Activated CD8-positive, alpha-beta memory T cell treated with anti-CD3 and anti-CD28 coated beads, Interleukin-2, amount 10 ng/mL, durations not matched to agents 7 days and 5 days (primary cell): ENCODE measurements at regions not wholly inside any gene's neighbourhood (a gene's known extent, or its start where the extent isn't known, plus 50 kb on each side); places are given as distances from the start of the nearest gene placed in this dataset.

ENCODE experiments used
- ATAC-seq: fragments of 150-1000 bp; cut with Tn5 transposase; one replicate; pipeline ENCODE4 v1.10.0; 2021; ENCODE audit warnings: moderate library complexity
- CTCF ChIA-PET: fragments of 350-600 bp; sonication (Branson Sonifier 250); formaldehyde crosslinking; loops from one replicate; lab custom pipeline; 2021; ENCODE audit warnings: antibody characterized with exemption; lab: Charles Lee
- DNase-seq: peaks from one replicate; pipeline ENCODE4 v3.0.0-alpha.2; 2020
- H3K27ac Mint-ChIP-seq: one replicate; pipeline ENCODE4 v1.8.0; 2021; ENCODE audit warnings: mild to moderate bottlenecking, mixed read lengths
- H3K27me3 Mint-ChIP-seq: one replicate; pipeline ENCODE4 v1.8.0; 2021; ENCODE audit warnings: mixed read lengths
- H3K36me3 Mint-ChIP-seq: one replicate; pipeline ENCODE4 v1.8.0; 2021; ENCODE audit warnings: mild to moderate bottlenecking, mixed read lengths
- H3K4me1 Mint-ChIP-seq: one replicate; pipeline ENCODE4 v1.8.0; 2021; ENCODE audit warnings: mixed read lengths
- H3K4me3 Mint-ChIP-seq: one replicate; pipeline ENCODE4 v1.8.0; 2021; ENCODE audit warnings: mild to moderate bottlenecking, moderate library complexity, mixed read lengths
- H3K9me3 Mint-ChIP-seq: one replicate; pipeline ENCODE4 v1.8.0; 2022; ENCODE audit warnings: low read depth, mixed read lengths

GRCh38 chr15:37518436-37518835 lies 416.0 kb upstream of the TMCO5A start:
- H3K4me3 Mint-ChIP-seq: no peak overlapping the region
- peaks cover 2% of the 10 kb centered on the region for H3K9me3 Mint-ChIP-seq
- DNase-seq (no peak), ATAC-seq (no peak)
- no peaks in the 10 kb centered on the region for H3K4me1 Mint-ChIP-seq
- H3K27ac Mint-ChIP-seq: no peak overlapping the region
- no peaks in the 10 kb centered on the region for H3K27me3 Mint-ChIP-seq
- no peaks in the 10 kb centered on the region for H3K36me3 Mint-ChIP-seq
- CTCF ChIA-PET: no interaction called here

GRCh38 chr15:37520026-37520425 lies 414.4 kb upstream of the TMCO5A start:
- no peaks in the 10 kb centered on the region for H3K4me1 Mint-ChIP-seq
- DNase-seq (no peak), ATAC-seq (no peak)
- peaks cover 6% of the 10 kb centered on the region for H3K9me3 Mint-ChIP-seq
- H3K27ac Mint-ChIP-seq: no peak overlapping the region
- CTCF ChIA-PET: no interaction called here
- no peak overlapping the region for H3K4me3 Mint-ChIP-seq
- no peaks in the 10 kb centered on the region for H3K36me3 Mint-ChIP-seq
- H3K27me3 Mint-ChIP-seq: no peaks in the 10 kb centered on the region

GRCh38 chr15:37520882-37521281 lies 413.6 kb upstream of the TMCO5A start:
- Mint-ChIP-seq H3K4me3 (no peak overlapping the region), H3K27me3 (no peaks in the 10 kb centered on the region), H3K36me3 (no peaks in the 10 kb centered on the region), H3K4me1 (no peaks in the 10 kb centered on the region), H3K27ac (no peak overlapping the region), H3K9me3 (peaks cover 6% of the 10 kb centered on the region)
- ATAC-seq (no peak), DNase-seq (no peak)
- CTCF ChIA-PET: no interaction called here

- Mint-ChIP-seq H3K4me1 (no peaks in the 10 kb centered on the region), H3K27me3 (no peaks in the 10 kb centered on the region), H3K36me3 (no peaks in the 10 kb centered on the region), H3K4me3 (no peak overlapping the region), H3K27ac (no peak overlapping the region), H3K9me3 (peaks cover 6% of the 10 kb centered on the region)
- CTCF ChIA-PET: no interaction called here
- DNase-seq (no peak), ATAC-seq (no peak)
Observed at GRCh38 chr15:37524601-37525000, 409.8 kb upstream of the TMCO5A start.

GRCh38 chr15:37528432-37528831 lies 406.0 kb upstream of the TMCO5A start:
- ATAC-seq: no peak
- H3K36me3 Mint-ChIP-seq: no peaks in the 10 kb centered on the region
- DNase-seq: no peak
- H3K27me3 Mint-ChIP-seq: no peaks in the 10 kb centered on the region
- peaks cover 7% of the 10 kb centered on the region for H3K9me3 Mint-ChIP-seq
- CTCF ChIA-PET: no interaction called here
- H3K4me3 Mint-ChIP-seq: no peak overlapping the region
- H3K4me1 Mint-ChIP-seq: no peaks in the 10 kb centered on the region
- no peak overlapping the region for H3K27ac Mint-ChIP-seq

DNA sequence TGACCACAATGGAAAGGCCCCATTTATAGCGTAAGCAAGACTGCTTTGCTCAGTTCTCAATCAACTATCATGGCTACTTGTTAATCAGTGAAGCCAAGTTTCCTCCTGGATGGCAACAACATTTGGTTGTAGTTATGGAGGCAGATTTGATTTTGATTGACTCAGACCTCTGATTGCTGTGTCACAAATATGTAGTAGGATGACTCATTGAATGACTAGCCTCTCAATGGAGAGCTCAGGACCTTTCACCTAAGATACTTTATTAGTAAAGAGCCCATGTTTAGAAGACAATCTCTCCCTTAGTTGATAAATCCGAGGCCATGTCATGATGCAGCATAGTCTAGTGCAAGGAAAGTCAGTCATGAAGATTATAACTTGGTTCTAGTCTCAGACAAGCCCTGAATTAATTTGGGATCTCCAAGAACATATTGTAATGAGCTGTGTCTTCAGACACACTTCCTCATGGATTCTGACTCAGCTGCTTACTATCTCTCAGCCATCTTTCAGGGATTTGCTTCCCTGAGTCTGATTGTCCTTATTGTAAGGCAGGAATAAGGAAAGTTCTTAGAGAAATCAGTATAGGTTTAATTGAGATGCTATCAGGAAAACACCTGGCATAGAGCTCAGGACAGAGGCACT lies 397.4 kb upstream of the TMCO5A start:
- Mint-ChIP-seq H3K4me1 (no peaks in the 10 kb centered on the region), H3K4me3 (no peak overlapping the region), H3K36me3 (no peaks in the 10 kb centered on the region), H3K9me3 (peaks cover 9% of the 10 kb centered on the region), H3K27me3 (no peaks in the 10 kb centered on the region), H3K27ac (no peak overlapping the region)
- CTCF ChIA-PET: no interaction called here
- DNase-seq (no peak), ATAC-seq (no peak)

DNA sequence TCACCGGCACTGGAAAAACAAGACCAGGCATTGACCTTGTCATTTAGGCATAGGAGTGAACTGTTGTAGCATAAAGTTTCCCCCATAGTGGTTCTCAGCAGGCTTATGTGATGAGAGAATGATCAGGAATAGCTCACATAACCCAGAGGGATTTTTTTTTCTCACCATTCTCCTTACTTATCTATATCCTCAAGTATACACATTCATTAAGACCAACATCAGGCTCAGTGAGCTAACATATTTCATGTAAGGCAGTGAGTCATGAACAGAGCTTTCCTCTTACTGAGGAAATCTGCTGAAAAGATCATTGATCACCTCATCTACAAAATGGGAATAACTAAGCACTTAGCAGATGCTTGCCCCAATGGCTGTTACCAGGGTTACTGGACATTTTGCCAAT lies 396.6 kb upstream of the TMCO5A start:
- Mint-ChIP-seq H3K27ac (no peak overlapping the region), H3K4me3 (no peak overlapping the region), H3K9me3 (peaks cover 9% of the 10 kb centered on the region), H3K36me3 (no peaks in the 10 kb centered on the region), H3K27me3 (no peaks in the 10 kb centered on the region), H3K4me1 (no peaks in the 10 kb centered on the region)
- DNase-seq: no peak
- CTCF ChIA-PET: no interaction called here
- no peak for ATAC-seq

DNA sequence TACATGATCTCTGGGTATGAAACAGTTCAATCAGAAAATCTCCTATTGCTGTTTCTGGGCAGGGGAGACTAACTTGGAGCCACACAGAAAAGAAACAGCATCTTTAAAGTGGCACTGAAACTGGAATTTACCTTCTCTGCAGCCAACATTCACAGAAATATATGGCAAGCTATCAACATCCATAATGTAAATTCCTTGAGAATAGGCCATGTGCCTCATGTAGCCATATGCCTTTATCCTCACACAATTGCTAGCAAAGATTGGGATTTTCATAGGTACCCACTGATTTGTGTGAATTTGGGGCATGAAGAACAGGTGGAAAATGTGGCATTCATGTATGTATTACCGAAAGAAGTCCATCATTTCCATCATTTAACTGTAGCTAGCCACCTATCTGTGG lies 386.3 kb upstream of the TMCO5A start:
- no peaks in the 10 kb centered on the region for H3K9me3 Mint-ChIP-seq
- no peaks in the 10 kb centered on the region for H3K36me3 Mint-ChIP-seq
- no peaks in the 10 kb centered on the region for H3K27me3 Mint-ChIP-seq
- H3K4me1 Mint-ChIP-seq: no peaks in the 10 kb centered on the region
- DNase-seq (no peak), ATAC-seq (no peak)
- no peak overlapping the region for H3K4me3 Mint-ChIP-seq
- H3K27ac Mint-ChIP-seq: no peak overlapping the region
- CTCF ChIA-PET: no interaction called here

GRCh38 chr15:37550360-37551024 lies 383.9 kb upstream of the TMCO5A start:
- Mint-ChIP-seq H3K27me3 (no peaks in the 10 kb centered on the region), H3K36me3 (no peaks in the 10 kb centered on the region), H3K27ac (no peak overlapping the region), H3K4me1 (no peaks in the 10 kb centered on the region), H3K9me3 (peaks cover 5% of the 10 kb centered on the region), H3K4me3 (no peak overlapping the region)
- ATAC-seq (no peak), DNase-seq (no peak)
- CTCF ChIA-PET: no interaction called here

DNA sequence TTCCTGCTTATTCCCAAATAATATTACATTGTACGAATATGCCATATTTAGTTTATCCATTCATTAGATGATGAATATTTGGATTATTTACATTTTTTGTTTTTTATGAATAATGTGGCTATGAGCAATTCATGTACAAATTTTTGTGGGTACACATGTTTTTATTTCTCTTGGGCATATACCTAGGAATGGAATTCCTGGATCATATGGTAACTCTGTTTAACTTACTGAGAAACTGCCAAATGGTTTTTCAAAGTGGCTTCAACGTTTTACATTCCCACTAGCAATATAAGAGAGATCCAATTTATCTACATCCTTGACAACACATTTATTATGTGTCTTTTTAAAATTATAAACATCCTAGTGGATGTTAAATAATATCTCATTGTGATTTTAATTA lies 362.0 kb upstream of the TMCO5A start:
- no peak for DNase-seq
- H3K4me1 Mint-ChIP-seq: no peaks in the 10 kb centered on the region
- H3K9me3 Mint-ChIP-seq: no peaks in the 10 kb centered on the region
- no peak for ATAC-seq
- CTCF ChIA-PET: no interaction called here
- no peaks in the 10 kb centered on the region for H3K27me3 Mint-ChIP-seq
- H3K27ac Mint-ChIP-seq: no peak overlapping the region
- H3K4me3 Mint-ChIP-seq: no peak overlapping the region
- no peaks in the 10 kb centered on the region for H3K36me3 Mint-ChIP-seq

- no peak for DNase-seq
- Mint-ChIP-seq H3K27ac (no peak overlapping the region), H3K4me1 (no peaks in the 10 kb centered on the region), H3K9me3 (no peaks in the 10 kb centered on the region), H3K4me3 (no peak overlapping the region), H3K36me3 (no peaks in the 10 kb centered on the region), H3K27me3 (no peaks in the 10 kb centered on the region)
- CTCF ChIA-PET: no interaction called here
- no peak for ATAC-seq
Observed at GRCh38 chr15:37574985-37575384, 359.5 kb upstream of the TMCO5A start.

DNA sequence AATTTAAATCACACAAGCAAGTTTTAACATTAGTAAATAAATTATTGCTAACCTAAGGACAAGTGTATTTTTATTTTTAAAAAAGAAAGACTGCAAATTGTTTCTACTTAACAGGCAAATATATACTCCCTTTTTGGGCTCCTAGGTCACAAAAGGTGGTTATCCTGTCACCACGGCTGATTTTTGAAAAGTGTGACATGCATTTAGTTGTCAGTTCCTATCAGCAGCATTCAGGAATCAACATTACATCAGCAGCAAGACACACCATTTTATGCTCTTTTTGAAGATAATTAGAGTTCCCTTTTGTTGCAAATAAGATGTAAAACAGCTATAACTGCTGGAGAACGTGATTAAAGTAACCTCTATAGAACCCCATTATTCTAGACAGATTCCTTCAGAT lies 357.5 kb upstream of the TMCO5A start:
- no peaks in the 10 kb centered on the region for H3K9me3 Mint-ChIP-seq
- no peak overlapping the region for H3K4me3 Mint-ChIP-seq
- no peaks in the 10 kb centered on the region for H3K27me3 Mint-ChIP-seq
- no peaks in the 10 kb centered on the region for H3K4me1 Mint-ChIP-seq
- DNase-seq: no peak
- H3K27ac Mint-ChIP-seq: no peak overlapping the region
- no peaks in the 10 kb centered on the region for H3K36me3 Mint-ChIP-seq
- no peak for ATAC-seq
- CTCF ChIA-PET: no interaction called here

DNA sequence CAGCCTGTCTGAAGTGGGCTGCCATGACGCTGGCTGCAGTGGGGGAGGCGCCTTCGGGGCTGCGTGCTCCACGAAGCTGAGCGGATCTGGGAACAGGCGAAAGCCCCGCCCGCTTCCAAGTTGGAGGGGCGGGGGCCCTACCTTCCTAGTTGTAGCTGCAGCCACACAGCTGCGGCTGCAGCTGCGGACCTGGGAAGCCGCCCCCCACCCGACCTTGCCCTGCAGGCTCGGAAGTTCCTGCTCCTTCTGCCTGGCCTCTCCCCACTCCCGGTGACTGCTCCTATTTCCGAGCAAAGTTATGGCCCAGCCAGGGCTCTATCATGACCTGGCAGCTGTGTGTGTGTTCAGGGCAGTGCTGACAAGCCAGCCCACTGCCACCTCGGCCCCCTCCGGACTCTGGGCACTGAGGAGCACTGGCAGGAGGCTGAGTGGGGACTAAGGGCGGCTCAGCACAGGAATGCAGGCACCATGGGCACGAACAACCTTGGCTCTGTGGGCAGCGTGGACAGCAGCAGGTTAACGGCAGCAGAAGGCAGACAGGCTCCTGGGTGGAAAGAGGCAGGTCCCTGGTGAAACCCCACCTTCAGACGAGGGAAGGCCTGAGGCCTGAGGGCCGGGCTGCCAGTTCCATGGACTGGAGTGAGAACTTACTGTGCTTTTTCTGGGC lies 352.4 kb upstream of the TMCO5A start:
- H3K27ac Mint-ChIP-seq: no peak overlapping the region
- H3K4me1 Mint-ChIP-seq: no peaks in the 10 kb centered on the region
- H3K36me3 Mint-ChIP-seq: no peaks in the 10 kb centered on the region
- no peak for ATAC-seq
- DNase-seq: no peak
- CTCF ChIA-PET: interaction anchor here (0.6 kb wide), 1 partner anchor 167 kb away, joined by 3 read pairs; no protein-coding TSS in a partner anchor
- H3K4me3 Mint-ChIP-seq: no peak overlapping the region
- H3K27me3 Mint-ChIP-seq: no peaks in the 10 kb centered on the region
- peaks cover 9% of the 10 kb centered on the region for H3K9me3 Mint-ChIP-seq

DNA sequence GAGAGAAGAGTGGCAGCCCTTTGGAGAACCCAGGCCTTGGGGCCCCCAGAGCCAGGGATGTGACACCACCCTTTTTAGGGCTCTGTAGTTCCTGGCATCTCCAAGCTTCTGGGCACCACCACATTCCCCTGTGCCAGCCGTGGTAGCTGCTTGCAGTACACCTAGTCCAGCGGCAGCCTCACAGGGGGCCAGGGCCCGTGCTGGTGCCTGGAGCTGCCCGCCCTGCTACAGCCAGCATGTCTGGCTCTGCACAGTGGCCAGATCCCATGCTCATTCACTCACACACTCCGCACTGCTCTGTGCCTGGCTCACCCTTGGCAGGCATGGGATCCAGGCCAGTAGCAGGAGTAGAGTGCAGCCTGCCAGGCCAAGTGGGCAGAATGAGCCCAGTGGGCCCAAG lies 351.6 kb upstream of the TMCO5A start:
- Mint-ChIP-seq H3K27me3 (no peaks in the 10 kb centered on the region), H3K4me3 (no peak overlapping the region), H3K4me1 (no peaks in the 10 kb centered on the region), H3K36me3 (no peaks in the 10 kb centered on the region), H3K27ac (no peak overlapping the region), H3K9me3 (peaks cover 11% of the 10 kb centered on the region)
- DNase-seq: no peak
- CTCF ChIA-PET: interaction anchor here (0.6 kb wide), 1 partner anchor 166 kb away, joined by 3 read pairs; no protein-coding TSS in a partner anchor
- no peak for ATAC-seq
